A549 (cell line): ENCODE measurements at regions not wholly inside any gene's neighbourhood (a gene's known extent, or its start where the extent isn't known, plus 50 kb on each side); places are given as distances from the start of the nearest gene placed in this dataset.

Experiments used
- CTCF ChIP-seq: fragments of >200 bp; sonication (Bioruptor Twin); formaldehyde crosslinking; IDR thresholded peaks from 3 replicates; pipeline ENCODE4 v1.5.1; 2016
- HEYL ChIP-seq: fragments of 250-450 bp; sonication (Bioruptor Pico); IDR thresholded peaks from 2 replicates; pipeline ENCODE4 v1.8.0; 2021; ENCODE audit warnings: mild to moderate bottlenecking, moderate library complexity
- MAX ChIP-seq: IDR thresholded peaks from 2 replicates; pipeline ENCODE4 v1.6.1; 2012
- NR3C1 ChIP-seq: fragments of >200 bp; sonication (Bioruptor Twin); formaldehyde crosslinking; IDR thresholded peaks from 3 replicates; pipeline ENCODE4 v1.6.1; 2017
- POLR2A ChIP-seq: IDR thresholded peaks from 2 replicates; pipeline ENCODE4 v1.6.1; 2012; ENCODE audit warnings: mild to moderate bottlenecking, low read length
- RAD21 ChIP-seq, 2 experiments: fragments of >200 bp in 1 of 2; sonication (Bioruptor Twin) in 1 of 2; formaldehyde crosslinking in 1 of 2; IDR thresholded peaks in 1 of 2; conservative IDR thresholded peaks in 1 of 2; 2 replicates in 1 of 2; 3 replicates in 1 of 2; pipeline ENCODE4 v1.6.1; 2012 to 2018; ENCODE audit warnings: inconsistent platforms in 1 of 2
- RFX5 ChIP-seq: fragments of 450-650 bp; IDR thresholded peaks from 2 replicates; pipeline ENCODE4 v1.7.1; 2014; ENCODE audit warnings: antibody characterized with exemption, mild to moderate bottlenecking, moderate library complexity
- ZSCAN20 ChIP-seq: fragments of 250-450 bp; sonication (Bioruptor Pico); IDR thresholded peaks from 2 replicates; pipeline ENCODE4 v1.8.0; 2022; ENCODE audit warnings: mild to moderate bottlenecking, moderate library complexity

GRCh38 chr21:28089599-28090441 lies 902.9 kb downstream of the LTN1 start:
- no peak for TF ChIP-seq CTCF
- TF ChIP-seq ZSCAN20 (CRISPR knock-in tag), result no peak
- no peak for TF ChIP-seq NR3C1
- TF ChIP-seq POLR2A, result no peak
- TF ChIP-seq RFX5, result no peak
- no peak for TF ChIP-seq RAD21 (conservative IDR thresholded peaks at IDR 0.05 in 1 of 2, IDR thresholded peaks at IDR 0.05 in 1 of 2)
- TF ChIP-seq MAX, result no peak
- TF ChIP-seq HEYL (CRISPR knock-in tag), result no peak
